H9 (cell line): ENCODE measurements at regions not wholly inside any gene's neighbourhood (a gene's known extent, or its start where the extent isn't known, plus 50 kb on each side); places are given as distances from the start of the nearest gene placed in this dataset.

ENCODE experiments used
- DNase-seq: peaks from one replicate; pipeline ENCODE4 v3.0.0-alpha.2; 2017
- H2AFZ ChIP-seq: one replicate; pipeline ENCODE4 v1.6.1; 2013; ENCODE audit warnings: mild to moderate bottlenecking, low read length, control low read depth, moderate library complexity
- H2AK5ac ChIP-seq: 2 replicates; pipeline ENCODE4 v1.6.1; 2013; ENCODE audit warnings: low read length, control low read depth, mixed read lengths; ENCODE audit not compliant: insufficient read length
- H2BK120ac ChIP-seq: one replicate; pipeline ENCODE4 v1.6.1; 2013; ENCODE audit warnings: low read depth, mild to moderate bottlenecking, low read length, control low read depth, inconsistent platforms; ENCODE audit not compliant: poor library complexity, severe bottlenecking
- H2BK12ac ChIP-seq: 2 replicates; pipeline ENCODE4 v1.6.1; 2013; ENCODE audit warnings: low read length, control low read depth, mixed read lengths, low read depth; ENCODE audit not compliant: insufficient read length
- H2BK15ac ChIP-seq: 2 replicates; pipeline ENCODE4 v1.6.1; 2013; ENCODE audit warnings: low read depth, low read length, control low read depth
- H2BK20ac ChIP-seq: one replicate; pipeline ENCODE4 v1.6.1; 2013; ENCODE audit warnings: low read depth, mild to moderate bottlenecking, low read length, control low read depth, inconsistent platforms; ENCODE audit not compliant: poor library complexity, severe bottlenecking
- H2BK5ac ChIP-seq: 2 replicates; pipeline ENCODE4 v1.6.1; 2013; ENCODE audit warnings: low read length, control low read depth, mixed read lengths; ENCODE audit not compliant: insufficient read length
- H3K14ac ChIP-seq: 2 replicates; pipeline ENCODE4 v1.6.1; 2013; ENCODE audit warnings: low read length, control low read depth; ENCODE audit not compliant: insufficient read depth
- H3K18ac ChIP-seq: 2 replicates; pipeline ENCODE4 v1.6.1; 2013; ENCODE audit warnings: low read depth, mild to moderate bottlenecking, mixed read lengths, low read length, control low read depth; ENCODE audit not compliant: insufficient read length
- H3K23ac ChIP-seq: 2 replicates; pipeline ENCODE4 v1.6.1; 2013; ENCODE audit warnings: low read length, control low read depth, mixed read lengths, low read depth; ENCODE audit not compliant: insufficient read length
- H3K23me2 ChIP-seq: 2 replicates; pipeline ENCODE4 v1.6.1; 2013; ENCODE audit warnings: low read depth, mild to moderate bottlenecking, mixed read lengths, low read length, control low read depth; ENCODE audit not compliant: insufficient read length, poor library complexity, severe bottlenecking
- H3K27ac ChIP-seq: 2 replicates; pipeline ENCODE4 v1.5.1; 2013; ENCODE audit warnings: low read length, control low read depth, mixed read lengths, low read depth; ENCODE audit not compliant: insufficient read length
- H3K27me3 ChIP-seq: 2 replicates; pipeline ENCODE4 v1.6.1; 2013; ENCODE audit warnings: low read length, control low read depth, inconsistent platforms; ENCODE audit not compliant: insufficient read depth
- H3K4ac ChIP-seq: 2 replicates; pipeline ENCODE4 v1.6.1; 2013; ENCODE audit warnings: low read depth, mild to moderate bottlenecking, control low read depth, inconsistent platforms, low read length, moderate library complexity
- H3K4me1 ChIP-seq: 2 replicates; pipeline ENCODE4 v1.6.1; 2013; ENCODE audit warnings: low read length, control low read depth, inconsistent platforms; ENCODE audit not compliant: insufficient read depth
- H3K4me2 ChIP-seq: 2 replicates; pipeline ENCODE4 v1.6.1; 2013; ENCODE audit warnings: low read length, control low read depth, mixed read lengths; ENCODE audit not compliant: insufficient read length, insufficient read depth
- H3K56ac ChIP-seq: 2 replicates; pipeline ENCODE4 v1.6.1; 2013; ENCODE audit warnings: low read depth, mild to moderate bottlenecking, mixed read lengths, low read length, control low read depth; ENCODE audit not compliant: insufficient read length
- H3K79me1 ChIP-seq: 2 replicates; pipeline ENCODE4 v1.6.1; 2013; ENCODE audit warnings: low read depth, mild to moderate bottlenecking, moderate library complexity, low read length, control low read depth, inconsistent platforms; ENCODE audit not compliant: insufficient read depth, poor library complexity, severe bottlenecking
- H3K79me2 ChIP-seq: 2 replicates; pipeline ENCODE4 v1.6.1; 2013; ENCODE audit warnings: low read length, control low read depth, inconsistent platforms; ENCODE audit not compliant: insufficient read depth
- H3K9ac ChIP-seq: 2 replicates; pipeline ENCODE4 v1.6.1; 2013; ENCODE audit warnings: low read length, control low read depth, mixed read lengths; ENCODE audit not compliant: insufficient read length; ENCODE audit errors: extremely low read depth
- H3K9me3 ChIP-seq: one replicate; pipeline ENCODE4 v1.6.1; 2013; ENCODE audit warnings: low read depth, low read length, inconsistent platforms; ENCODE audit not compliant: control insufficient read depth
- H3T11ph ChIP-seq: one replicate; pipeline ENCODE4 v1.6.1; 2013; ENCODE audit warnings: mild to moderate bottlenecking, low read length, control low read depth, inconsistent platforms
- H4K20me1 ChIP-seq: one replicate; pipeline ENCODE4 v1.6.1; 2013; ENCODE audit not compliant: control insufficient read depth, insufficient read length, insufficient read depth
- H4K5ac ChIP-seq: 2 replicates; pipeline ENCODE4 v1.6.1; 2013; ENCODE audit warnings: low read depth, mild to moderate bottlenecking, mixed read lengths, low read length, control low read depth; ENCODE audit not compliant: insufficient read length
- H4K8ac ChIP-seq: replicated peaks from 2 replicates; pipeline ENCODE4 v1.6.1; 2013; ENCODE audit warnings: low read length, control low read depth, mixed read lengths, low read depth; ENCODE audit not compliant: insufficient read length
- H4K91ac ChIP-seq: 2 replicates; pipeline ENCODE4 v1.6.1; 2013; ENCODE audit warnings: low read depth, mild to moderate bottlenecking, moderate library complexity, mixed read lengths, low read length, control low read depth; ENCODE audit not compliant: insufficient read length
- H3K27ac Mint-ChIP-seq, 3 experiments: 2 replicates in 2 of 3; 3 replicates in 1 of 3; pipeline ENCODE4 v1.8.0; 2020 to 2021; ENCODE audit warnings: mixed read lengths in 3 of 3, mild to moderate bottlenecking in 1 of 3, moderate library complexity in 1 of 3
- H3K27me3 Mint-ChIP-seq: 2 replicates; pipeline ENCODE4 v1.8.0; 2021; ENCODE audit warnings: low read depth, mild to moderate bottlenecking, moderate library complexity, mixed read lengths
- H3K36me3 Mint-ChIP-seq, 3 experiments: 2 replicates in 2 of 3; 3 replicates in 1 of 3; pipeline ENCODE4 v1.8.0; 2020 to 2021; ENCODE audit warnings: low read depth in 3 of 3, mixed read lengths in 3 of 3; ENCODE audit not compliant: insufficient read depth in 1 of 3
- H3K4me1 Mint-ChIP-seq, 2 experiments: 2 replicates each; pipeline ENCODE4 v1.8.0; 2020; ENCODE audit warnings: mixed read lengths in 2 of 2
- H3K4me3 Mint-ChIP-seq, 2 experiments: 2 replicates in 1 of 2; 3 replicates in 1 of 2; pipeline ENCODE4 v1.8.0; 2020 to 2021; ENCODE audit warnings: mild to moderate bottlenecking in 2 of 2, mixed read lengths in 2 of 2, moderate library complexity in 1 of 2
- H3K9me3 Mint-ChIP-seq, 2 experiments: 2 replicates in 1 of 2; 3 replicates in 1 of 2; pipeline ENCODE4 v1.8.0; 2020; ENCODE audit warnings: mild to moderate bottlenecking in 2 of 2, mixed read lengths in 2 of 2, moderate library complexity in 1 of 2
- CTCF ChIP-seq: fragments of 200-600 bp; sonication (generic); conservative IDR thresholded peaks from 3 replicates; pipeline ENCODE4 v1.8.0; 2021; ENCODE audit warnings: antibody characterized with exemption, mild to moderate bottlenecking
- WGBS: extraction: QIAGEN DNeasy Blood & Tissue Kit; methylation state at CpG from one replicate; pipeline ENCODE4 v1.1.7; 2013; ENCODE audit warnings: missing lambda C conversion rate, low lambda C conversion rate, mixed read lengths; ENCODE audit not compliant: insufficient read length; ENCODE audit errors: extremely low coverage; 5-methylcytosine and 5-hydroxymethylcytosine counted together

- Histone ChIP-seq H3T11ph (no peak overlapping the region), H3K79me2 (no peaks in the 10 kb centered on the region), H3K4me1 (no peaks in the 10 kb centered on the region), H2BK20ac (no peak overlapping the region), H3K27ac (no peak overlapping the region), H3K27me3 (no peaks in the 10 kb centered on the region), H3K14ac (no peak overlapping the region), H3K4me2 (no peak overlapping the region), H4K20me1 (no peaks in the 10 kb centered on the region), H3K79me1 (no peaks in the 10 kb centered on the region), H4K8ac (no peak overlapping the region), H2BK12ac (no peak overlapping the region), H4K5ac (no peak overlapping the region), H2BK5ac (no peak overlapping the region), H3K56ac (no peak overlapping the region), H2AK5ac (no peak overlapping the region), H3K9ac (no peak overlapping the region), H4K91ac (no peak overlapping the region), H3K18ac (no peak overlapping the region), H3K23me2 (no peaks in the 10 kb centered on the region), H3K9me3 (no peaks in the 10 kb centered on the region), H2AFZ (no peak overlapping the region), H3K4ac (no peak overlapping the region), H2BK15ac (no peak overlapping the region), H2BK120ac (no peak overlapping the region), H3K23ac (no peak overlapping the region)
- H3K4me1 Mint-ChIP-seq = no peaks in the 10 kb centered on the region
- H3K4me3 Mint-ChIP-seq = no peak overlapping the region
- no CpG with 5 or more reads among the region's 6 CpGs for WGBS
- no peak for TF ChIP-seq CTCF
- H3K27me3 Mint-ChIP-seq = no peaks in the 10 kb centered on the region
- no peak overlapping the region for H3K27ac Mint-ChIP-seq
- no peaks in the 10 kb centered on the region for H3K9me3 Mint-ChIP-seq
- DNase-seq = no peak
- H3K36me3 Mint-ChIP-seq = no peaks in the 10 kb centered on the region
Observed at GRCh38 chr11:33978376-33978775, 73.2 kb upstream of the CAPRIN1 start.
